Astrocyte of the spinal cord (primary cell): ENCODE measurements at regions not wholly inside any gene's neighbourhood (a gene's known extent, or its start where the extent isn't known, plus 50 kb on each side); places are given as distances from the start of the nearest gene placed in this dataset.
"Not testable (repeated sequence)": the region's sequence is repeated elsewhere in the genome, so short reads cannot be mapped to it uniquely, and the experiment has no call there.

ENCODE experiments used
- DNase-seq: peaks from one replicate; pipeline ENCODE4 v3.0.0; 2011; ENCODE audit warnings: low read depth, low spot score
- H3K4me3 ChIP-seq: 2 replicates; pipeline ENCODE4 v1.5.1; 2011; ENCODE audit warnings: low read depth, mild to moderate bottlenecking, low read length, moderate library complexity
- CTCF ChIP-seq: IDR thresholded peaks from 2 replicates; pipeline ENCODE4 v1.5.1; 2012; ENCODE audit warnings: low read depth, mild to moderate bottlenecking, low read length, inconsistent platforms
- in situ Hi-C: cut with HindIII; loops from 2 replicates; pipeline ENCODE4 v1.10.0; 2017; ENCODE audit warnings: low sequenced_read_pairs

GRCh38 chr11:91081440-91082043, 858.7 kb upstream of the CHORDC1 start:
- no peak overlapping the region for H3K4me3 ChIP-seq
- DNase-seq = peak; percentile 35
- in situ Hi-C loops = no loop called here

GRCh38 chr11:91078221-91078620, 855.4 kb upstream of the CHORDC1 start:
- no peak for DNase-seq
- in situ Hi-C loops = no loop called here
- TF ChIP-seq CTCF = no peak
- no peak overlapping the region for H3K4me3 ChIP-seq

More at GRCh38 chr11:91081440-91082043, 858.7 kb upstream of the CHORDC1 start:
- no peak for TF ChIP-seq CTCF

- no peak for TF ChIP-seq CTCF
- in situ Hi-C loops = no loop called here
- DNase-seq = no peak
- H3K4me3 ChIP-seq = no peak overlapping the region
These were observed 852.3 kb upstream of the CHORDC1 start for GRCh38 chr11:91075032-91075695.

- H3K4me3 ChIP-seq = no peak overlapping the region
- in situ Hi-C loops = no loop called here
- no peak for TF ChIP-seq CTCF
- DNase-seq = no peak
These were observed 844.8 kb upstream of the CHORDC1 start for GRCh38 chr11:91067666-91068065.

GRCh38 chr11:91066456-91067047, 843.7 kb upstream of the CHORDC1 start:
- no peak for DNase-seq
- in situ Hi-C loops = no loop called here
- TF ChIP-seq CTCF = no peak
- H3K4me3 ChIP-seq = no peak overlapping the region

- in situ Hi-C loops, DNase-seq, H3K4me3 ChIP-seq: not testable (repeated sequence)
These were observed 840.5 kb upstream of the CHORDC1 start for GRCh38 chr11:91063399-91063798.

- no peak for DNase-seq
- in situ Hi-C loops = no loop called here
- TF ChIP-seq CTCF = no peak
- no peak overlapping the region for H3K4me3 ChIP-seq
These were observed 825.0 kb upstream of the CHORDC1 start for GRCh38 chr11:91047882-91048281.
